HCT116 (cell line): ENCODE measurements at regions not wholly inside any gene's neighbourhood (a gene's known extent, or its start where the extent isn't known, plus 50 kb on each side); places are given as distances from the start of the nearest gene placed in this dataset.

ENCODE experiments used
- CBX3 ChIP-seq: IDR thresholded peaks from 2 replicates; pipeline ENCODE4 v1.6.1; 2012; ENCODE audit warnings: low read depth
- CTCF ChIP-seq, 3 experiments: fragments of 200-600 bp in 1 of 3; sonication (generic) in 1 of 3; IDR thresholded peaks in 2 of 3; conservative IDR thresholded peaks in 1 of 3; 2 replicates each; pipeline ENCODE4 v1.5.1; 2012 to 2017; ENCODE audit warnings: low read depth in 2 of 3, low read length in 2 of 3, antibody characterized with exemption in 1 of 3, borderline replicate concordance in 1 of 3, control low read depth in 1 of 3, mild to moderate bottlenecking in 1 of 3, mixed read lengths in 1 of 3, mixed run types in 1 of 3, moderate library complexity in 1 of 3; ENCODE audit not compliant: insufficient read depth in 1 of 3
- POLR2AphosphoS5 ChIP-seq: IDR thresholded peaks from 2 replicates; pipeline ENCODE4 v1.6.1; 2011; ENCODE audit warnings: mild to moderate bottlenecking, low read depth, low read length, moderate library complexity
- ZFX ChIP-seq: fragments of 450-650 bp; IDR thresholded peaks from 2 replicates; pipeline ENCODE4 v1.6.1; 2017
- TF ChIP-seq, protein P1 (sequence below): IDR thresholded peaks from 2 replicates; pipeline ENCODE4 v1.6.1; 2011; ENCODE audit warnings: mild to moderate bottlenecking, low read length, moderate library complexity; ENCODE audit not compliant: insufficient replicate concordance; ENCODE audit errors: extremely low read depth

GRCh38 chr3:59335338-59335737 lies 285.5 kb upstream of the CFAP20DC start:
- no peak for TF ChIP-seq POLR2AphosphoS5
- TF ChIP-seq CBX3: no peak
- no peak for TF ChIP-seq CTCF (IDR thresholded peaks at IDR 0.05 in 2 of 3, conservative IDR thresholded peaks at IDR 0.05 in 1 of 3; ENCODE audit: borderline replicate concordance in 1 of 3, insufficient read depth in 1 of 3, low read depth in 2 of 3, low read length in 2 of 3)
- no peak for TF ChIP-seq ZFX
- TF ChIP-seq, protein P1, sequence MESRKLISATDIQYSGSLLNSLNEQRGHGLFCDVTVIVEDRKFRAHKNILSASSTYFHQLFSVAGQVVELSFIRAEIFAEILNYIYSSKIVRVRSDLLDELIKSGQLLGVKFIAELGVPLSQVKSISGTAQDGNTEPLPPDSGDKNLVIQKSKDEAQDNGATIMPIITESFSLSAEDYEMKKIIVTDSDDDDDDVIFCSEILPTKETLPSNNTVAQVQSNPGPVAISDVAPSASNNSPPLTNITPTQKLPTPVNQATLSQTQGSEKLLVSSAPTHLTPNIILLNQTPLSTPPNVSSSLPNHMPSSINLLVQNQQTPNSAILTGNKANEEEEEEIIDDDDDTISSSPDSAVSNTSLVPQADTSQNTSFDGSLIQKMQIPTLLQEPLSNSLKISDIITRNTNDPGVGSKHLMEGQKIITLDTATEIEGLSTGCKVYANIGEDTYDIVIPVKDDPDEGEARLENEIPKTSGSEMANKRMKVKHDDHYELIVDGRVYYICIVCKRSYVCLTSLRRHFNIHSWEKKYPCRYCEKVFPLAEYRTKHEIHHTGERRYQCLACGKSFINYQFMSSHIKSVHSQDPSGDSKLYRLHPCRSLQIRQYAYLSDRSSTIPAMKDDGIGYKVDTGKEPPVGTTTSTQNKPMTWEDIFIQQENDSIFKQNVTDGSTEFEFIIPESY: no peak
